NCI-H510A (cell line): ENCODE measurements at regions not wholly inside any gene's neighbourhood (a gene's known extent, or its start where the extent isn't known, plus 50 kb on each side); places are given as distances from the start of the nearest gene placed in this dataset.
"Not testable (repeated sequence)": the region's sequence is repeated elsewhere in the genome, so short reads cannot be mapped to it uniquely, and the experiment has no call there.

Source experiments
- DNase-seq: peaks from one replicate; lab custom pipeline; 2025; lab: John Stamatoyannopoulos, UW

DNA sequence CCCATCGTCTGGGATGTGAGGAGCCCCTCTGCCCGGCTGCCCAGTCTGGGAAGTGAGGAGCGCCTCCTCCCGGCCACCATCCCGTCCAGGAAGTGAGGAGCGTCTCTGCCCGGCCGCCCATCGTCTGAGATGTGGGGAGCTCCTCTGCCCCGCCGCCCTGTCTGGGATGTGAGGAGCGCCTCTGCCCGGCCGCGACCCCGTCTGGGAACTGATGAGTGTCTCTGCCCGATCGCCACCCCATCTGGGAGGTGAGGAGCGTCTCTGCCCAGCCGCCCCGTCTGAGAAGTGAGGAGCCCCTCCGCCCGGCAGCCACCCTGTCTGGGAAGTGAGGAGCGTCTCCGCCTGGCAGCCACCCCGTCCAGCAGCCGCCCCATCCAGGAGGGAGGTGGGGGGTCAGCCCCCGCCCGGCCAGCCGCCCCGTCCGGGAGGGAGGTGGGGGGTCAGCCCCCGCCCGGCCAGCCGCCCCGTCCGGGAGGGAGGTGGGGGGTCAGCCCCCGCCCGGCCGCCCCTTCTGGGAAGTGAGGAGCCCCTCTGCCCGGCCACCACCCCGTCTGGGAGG is 705.8 kb downstream of the DTWD2 start:
- DNase-seq, result not testable (repeated sequence)

DNA sequence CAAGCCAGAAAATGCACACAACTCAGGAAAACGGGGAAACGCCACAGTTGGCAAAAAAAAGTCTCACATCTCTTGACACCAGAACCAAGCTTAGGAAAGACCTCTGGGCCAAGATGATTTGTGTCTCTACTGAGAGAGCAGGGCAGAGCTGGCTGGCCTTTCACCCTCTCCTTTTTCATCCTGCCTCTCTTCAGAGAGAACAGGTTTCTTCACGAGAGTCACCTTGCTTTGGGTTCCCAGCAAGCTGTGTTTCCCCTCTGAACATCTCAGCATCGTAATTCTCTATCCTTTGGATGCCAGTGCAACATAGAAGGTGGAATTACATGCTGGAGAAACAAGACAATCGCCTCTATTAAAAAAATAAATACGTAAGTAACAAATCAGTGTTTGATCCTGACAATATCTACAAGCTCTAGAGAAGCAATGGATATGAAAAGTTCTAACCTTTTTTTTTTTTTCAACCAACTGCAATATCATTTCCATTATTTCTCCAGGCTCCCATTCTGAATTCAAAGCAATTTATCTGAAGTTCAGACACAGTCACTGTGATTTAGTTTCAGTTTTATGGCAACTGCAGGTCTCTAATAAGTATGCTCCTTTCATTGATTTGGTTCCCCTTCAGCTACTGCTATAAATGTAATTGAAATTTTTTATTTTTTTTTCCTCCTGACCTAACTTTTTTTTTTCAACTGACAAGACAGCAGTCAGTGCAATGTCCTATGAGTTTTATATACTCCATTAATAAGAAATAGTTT is 708.6 kb downstream of the DTWD2 start:
- no peak for DNase-seq

DNA sequence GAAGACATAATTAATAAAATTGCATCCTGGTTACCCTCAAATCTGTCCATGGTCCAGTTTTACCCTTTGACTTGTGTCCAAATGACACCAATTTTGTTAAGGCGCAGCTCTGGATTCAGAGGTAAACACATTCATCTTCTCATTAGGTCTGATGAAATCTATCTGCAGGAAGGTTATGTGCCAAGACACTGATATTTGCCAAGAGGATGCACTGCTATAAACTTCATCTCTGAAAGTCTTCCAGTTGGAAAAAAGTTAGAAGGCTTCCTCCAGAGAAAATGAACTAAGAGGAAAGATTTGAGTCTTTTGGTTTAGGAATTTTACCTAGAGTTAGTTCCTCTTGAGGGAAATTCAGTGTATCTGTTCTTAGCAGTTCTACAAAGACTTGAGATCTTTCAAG is 717.8 kb downstream of the DTWD2 start:
- no peak for DNase-seq

GRCh38 chr5:118258223-118258622 is 730.1 kb downstream of the DTWD2 start:
- no peak for DNase-seq

GRCh38 chr5:118257066-118257465 is 731.3 kb downstream of the DTWD2 start:
- no peak for DNase-seq

DNA sequence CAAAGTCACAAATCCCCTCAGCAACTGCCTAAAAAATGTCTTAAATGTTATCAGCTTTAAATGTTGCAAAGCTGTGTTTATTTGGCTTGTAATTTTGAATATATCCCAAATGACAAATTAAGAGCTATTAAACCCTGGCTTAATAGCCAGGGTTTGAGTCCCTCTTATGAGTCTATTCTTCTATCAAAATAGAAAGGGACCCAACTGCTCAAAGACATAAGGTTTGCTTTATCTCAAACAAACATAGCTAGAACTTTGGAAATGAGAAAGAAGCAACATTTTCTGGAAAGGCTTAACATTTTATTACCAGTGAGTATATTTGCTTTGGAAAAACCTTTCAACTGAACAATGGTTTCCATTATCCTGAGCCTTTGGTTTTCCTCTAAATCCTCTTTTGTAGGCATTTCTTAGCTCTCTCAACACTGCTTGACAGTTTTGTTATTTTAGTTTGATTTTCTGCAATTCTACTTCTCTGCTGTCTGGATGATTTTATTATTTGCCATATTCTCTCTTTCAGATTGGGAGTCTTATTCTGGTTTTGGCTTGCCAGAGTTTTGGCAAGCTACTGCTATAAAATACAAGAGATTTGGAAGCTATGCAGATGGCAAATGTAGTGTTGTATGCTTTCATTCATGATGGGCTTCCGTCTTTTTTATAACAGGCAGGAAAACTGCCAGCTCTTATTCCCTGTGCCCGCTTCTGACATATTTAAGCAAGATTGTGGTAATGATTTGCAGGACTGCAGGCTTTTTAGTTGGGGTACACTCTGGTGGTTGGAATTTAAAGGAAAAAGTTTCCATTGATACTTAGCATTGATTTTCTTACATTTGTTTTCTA is 734.9 kb downstream of the DTWD2 start:
- no peak for DNase-seq

DNA sequence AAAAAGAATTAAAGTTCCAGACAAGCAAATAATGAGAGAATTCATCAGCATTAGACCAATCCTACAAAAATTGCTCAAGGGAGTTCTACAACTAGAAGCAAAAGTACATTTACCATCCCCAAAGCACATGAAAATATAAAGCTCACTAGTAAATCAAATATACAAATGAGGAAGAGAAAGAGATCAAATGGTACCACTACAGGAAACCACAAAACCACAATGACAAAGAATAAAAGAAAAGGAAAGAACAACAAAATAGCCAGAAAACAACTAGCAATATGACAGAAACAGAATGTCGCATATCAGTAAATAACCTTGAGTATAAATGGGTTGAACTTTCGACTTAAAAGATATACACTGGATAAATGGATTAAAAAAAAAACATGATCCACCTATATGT is 739.0 kb downstream of the DTWD2 start:
- DNase-seq, result no peak

GRCh38 chr5:118247458-118247857 is 740.9 kb downstream of the DTWD2 start:
- DNase-seq, result no peak

GRCh38 chr5:118243613-118244012 is 744.7 kb downstream of the DTWD2 start:
- DNase-seq, result no peak

GRCh38 chr5:118243068-118243467 is 745.3 kb downstream of the DTWD2 start:
- DNase-seq, result no peak

- no peak for DNase-seq
Observed at GRCh38 chr5:118236108-118236849, 752.1 kb downstream of the DTWD2 start.

DNA sequence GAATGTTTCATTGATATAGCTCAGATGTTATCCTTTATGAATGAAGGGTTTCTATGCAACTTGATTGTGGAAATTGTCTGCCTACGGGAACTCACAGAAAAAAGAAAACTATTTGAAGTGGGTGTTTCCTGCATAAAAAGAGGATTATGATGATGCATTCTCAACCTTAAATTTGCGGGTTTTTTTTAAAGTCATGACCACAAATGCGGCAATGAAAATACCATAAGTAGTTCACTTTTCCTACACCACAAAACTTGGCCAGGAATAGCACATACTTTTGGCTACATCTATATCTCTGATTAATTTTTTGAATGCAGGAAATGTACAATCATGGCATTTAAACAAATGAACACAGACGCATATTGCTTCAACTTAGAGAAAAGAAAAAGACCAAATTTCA is 754.7 kb downstream of the DTWD2 start:
- DNase-seq, result no peak

DNA sequence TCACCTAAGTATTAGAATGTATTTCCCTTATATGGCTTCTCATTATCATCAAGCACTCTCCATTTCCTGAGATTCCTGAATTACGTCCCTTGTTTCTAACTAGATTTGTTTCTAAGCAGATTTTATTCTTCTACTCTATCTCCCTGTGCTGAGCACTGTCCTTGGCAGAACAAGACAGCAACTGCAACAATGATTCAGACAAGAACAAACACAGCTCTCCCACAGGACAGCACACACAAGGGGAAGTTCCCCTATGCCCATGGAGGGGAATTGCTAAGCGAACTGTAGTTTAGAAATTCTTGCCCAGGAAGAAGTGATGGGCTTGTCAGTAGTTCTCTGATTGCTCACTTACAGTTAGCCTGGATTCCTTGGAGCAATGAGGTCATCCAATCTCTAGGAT is 759.9 kb downstream of the DTWD2 start:
- no peak for DNase-seq

DNA sequence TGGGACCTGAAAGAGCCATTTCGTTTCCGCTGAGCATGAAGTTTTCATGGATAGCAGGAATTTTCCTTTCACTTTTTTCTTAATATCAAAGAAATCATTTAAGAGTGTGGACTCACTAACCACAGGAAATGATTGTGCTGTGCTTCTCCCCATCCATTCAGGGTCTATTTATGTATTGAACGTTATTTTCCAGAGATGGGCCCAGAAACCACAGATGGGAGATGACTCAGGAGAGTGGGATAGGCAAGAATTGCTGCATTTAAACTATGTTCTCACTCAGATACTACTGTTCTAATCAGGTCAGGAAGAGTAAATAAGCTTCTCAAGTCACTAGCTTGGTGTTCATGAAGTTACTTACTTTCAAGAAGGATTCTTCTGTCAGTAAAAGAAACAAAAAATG is 763.8 kb downstream of the DTWD2 start:
- no peak for DNase-seq

- no peak for DNase-seq
Observed at GRCh38 chr5:118220556-118221195, 767.7 kb downstream of the DTWD2 start.

DNA sequence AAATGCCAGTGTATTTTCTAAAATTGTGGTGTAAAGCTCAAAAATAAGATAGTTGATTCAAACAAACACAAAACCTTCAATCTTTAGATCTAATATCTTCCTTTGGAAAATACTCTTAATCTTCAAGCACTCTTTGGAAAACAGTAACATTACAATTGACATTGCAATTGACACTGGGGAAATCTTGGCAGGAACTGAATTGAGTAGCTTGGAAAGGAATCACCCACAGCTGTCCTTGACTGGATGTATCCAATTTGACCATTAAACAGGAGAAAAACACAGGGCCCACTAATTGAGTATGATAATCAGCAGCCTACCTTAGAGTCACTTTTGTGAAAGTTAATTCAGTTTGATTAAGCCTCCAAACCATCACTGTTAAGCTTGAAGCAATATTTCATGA is 776.7 kb downstream of the DTWD2 start:
- DNase-seq, result no peak

DNA sequence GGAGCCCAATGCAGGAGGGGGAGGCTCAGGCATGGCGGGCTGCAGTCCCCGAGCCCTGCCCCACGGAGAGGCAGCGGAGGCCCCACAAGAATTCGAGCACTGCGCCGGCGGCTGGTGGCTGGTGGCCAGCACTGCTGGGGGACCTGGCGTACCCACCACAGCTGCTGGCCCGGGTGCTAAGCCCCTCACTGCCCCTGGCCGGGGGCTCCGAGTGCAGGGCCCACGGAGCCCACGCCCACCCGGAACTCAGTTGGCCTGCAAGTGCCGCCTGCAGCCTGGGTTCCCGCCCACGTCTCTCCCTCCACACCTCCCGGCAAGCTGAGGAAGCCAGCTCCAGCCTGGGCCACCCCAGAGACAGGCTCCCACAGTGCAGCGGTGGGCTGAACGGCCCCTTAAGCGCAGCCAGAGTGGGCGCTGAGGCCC is 780.3 kb downstream of the DTWD2 start:
- DNase-seq, result no peak

- DNase-seq, result no peak
Observed at GRCh38 chr5:118199801-118200200, 788.5 kb downstream of the DTWD2 start.

GRCh38 chr5:118196229-118196628 is 792.1 kb downstream of the DTWD2 start:
- DNase-seq, result no peak

- DNase-seq, result no peak
Observed at GRCh38 chr5:118195211-118195610, 793.1 kb downstream of the DTWD2 start.

- DNase-seq, result no peak
Observed at GRCh38 chr5:118193194-118193905, 795.0 kb downstream of the DTWD2 start.
